ENCODE measurements at regions not wholly inside any gene's neighbourhood (a gene's known extent, or its start where the extent isn't known, plus 50 kb on each side); places are given as distances from the start of the nearest gene placed in this dataset.

DNA sequence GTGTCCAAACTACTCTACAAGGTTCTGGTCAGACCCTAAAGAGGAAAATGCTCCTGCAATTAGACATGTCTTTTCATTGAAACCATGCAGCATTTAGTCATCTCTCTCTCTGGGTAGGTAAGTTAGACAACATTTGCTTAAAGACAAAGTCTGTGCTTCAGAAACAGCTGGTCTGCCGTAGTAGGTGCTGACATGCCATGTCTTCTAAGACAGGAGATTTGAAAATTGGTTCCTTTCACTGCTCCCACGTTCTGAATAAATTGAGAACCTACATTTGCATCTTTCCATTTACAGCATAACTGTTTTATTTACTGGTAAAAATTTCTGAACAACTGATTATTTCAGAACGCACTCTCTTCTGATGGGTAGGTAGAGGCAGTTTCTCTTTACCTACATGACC is 494.0 kb downstream of the EFNB2 start:
- peak; percentile 55 for DNase-seq (ENCODE audit: low spot score)

DNA sequence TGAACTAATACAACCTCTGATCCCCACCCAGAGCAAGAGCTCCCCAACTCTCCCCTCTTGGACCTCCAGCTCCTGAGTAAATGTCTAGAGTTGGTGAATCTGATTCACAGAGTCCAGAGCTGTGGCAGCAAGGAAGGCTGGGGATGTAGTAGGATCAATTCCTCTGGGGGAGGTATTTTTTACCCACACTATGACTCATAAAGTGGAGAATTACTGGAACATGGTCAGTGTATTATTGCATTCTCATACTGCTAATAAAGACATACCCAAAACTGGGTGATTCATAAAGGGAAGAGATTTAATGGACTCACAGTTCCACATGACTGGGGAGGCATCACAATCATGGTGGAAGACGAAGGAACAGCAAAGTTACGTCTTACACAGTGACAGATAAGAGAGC is 496.7 kb downstream of the EFNB2 start:
- no peak for DNase-seq (ENCODE audit: low spot score)

DNA sequence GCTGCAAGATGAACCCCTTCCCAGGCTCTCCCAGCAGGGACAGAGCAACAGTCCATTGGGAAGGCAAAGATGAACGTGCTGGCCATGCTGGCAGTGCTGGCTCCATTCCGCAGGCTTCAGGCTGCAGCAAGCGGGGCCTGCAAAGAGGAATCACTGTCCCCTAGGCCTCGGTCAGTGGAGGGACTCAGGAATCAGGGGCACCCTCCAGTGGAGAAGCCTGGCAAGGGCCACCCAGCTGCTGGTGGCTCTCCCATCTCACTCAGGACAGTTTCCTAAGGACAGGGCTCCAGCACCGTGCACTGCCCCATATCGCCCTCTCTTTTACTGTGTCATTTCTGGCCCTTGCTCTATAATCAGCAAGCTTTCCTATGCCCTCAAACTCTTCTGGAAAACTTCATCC is 498.6 kb downstream of the EFNB2 start:
- no peak for DNase-seq (ENCODE audit: low spot score)

DNA sequence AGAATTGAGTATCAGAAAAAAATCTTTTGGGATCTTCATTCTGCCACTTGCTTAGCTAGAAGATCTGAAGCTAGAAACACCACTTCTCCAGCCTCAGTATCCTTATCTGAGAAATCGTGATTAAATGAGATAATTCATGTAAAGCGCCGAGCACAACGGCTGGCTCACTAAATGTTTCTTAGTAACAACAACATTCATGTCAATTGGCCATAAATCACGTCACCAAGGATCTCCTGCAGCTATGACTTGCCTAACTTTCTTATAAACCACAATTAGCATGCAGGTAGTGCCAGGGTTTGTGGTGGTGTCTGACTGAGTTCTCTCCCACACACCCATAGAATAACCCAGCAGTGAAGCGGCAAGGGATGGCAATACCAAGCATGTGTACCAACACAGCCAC is 501.3 kb downstream of the EFNB2 start:
- no peak for DNase-seq (ENCODE audit: low spot score)

DNA sequence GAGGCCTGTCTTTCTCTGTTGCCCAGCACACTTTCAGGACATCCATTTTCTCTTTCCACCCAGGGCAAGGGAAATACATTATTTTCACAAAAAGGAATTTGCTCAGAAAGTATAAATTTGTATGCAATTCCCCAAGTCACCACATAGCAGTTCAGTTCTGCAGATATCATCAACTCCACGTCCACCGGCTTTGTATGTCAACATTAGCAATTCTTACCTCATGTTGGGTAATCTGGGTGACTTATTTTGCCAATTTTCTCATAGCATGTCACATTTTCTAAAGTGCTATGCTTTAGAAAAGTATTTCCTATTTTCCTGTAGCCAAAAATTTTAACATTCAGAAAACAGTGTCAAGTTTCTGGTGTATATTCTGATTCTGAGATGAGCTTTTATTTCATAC is 501.8 kb downstream of the EFNB2 start:
- no peak for DNase-seq (ENCODE audit: low spot score)

DNA sequence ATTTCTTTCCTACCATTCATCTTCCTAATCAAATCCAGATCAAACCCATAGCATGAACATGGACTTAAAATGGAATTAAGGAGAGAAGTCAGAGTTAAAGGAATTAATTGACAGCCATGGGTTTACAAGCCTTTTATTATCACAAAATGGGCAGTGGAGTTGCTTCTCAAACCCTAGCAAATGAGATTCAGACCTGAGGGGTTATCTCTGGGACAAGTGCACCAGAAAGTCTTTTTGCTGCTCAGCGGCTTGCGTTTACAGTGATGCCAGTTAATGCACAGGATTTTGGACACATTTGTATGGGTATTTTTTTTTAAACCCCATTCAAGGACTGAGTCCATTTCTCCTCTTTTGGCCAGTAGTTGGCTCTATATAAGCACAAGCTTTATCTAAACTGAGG is 503.0 kb downstream of the EFNB2 start:
- no peak for DNase-seq (ENCODE audit: low spot score)

DNA sequence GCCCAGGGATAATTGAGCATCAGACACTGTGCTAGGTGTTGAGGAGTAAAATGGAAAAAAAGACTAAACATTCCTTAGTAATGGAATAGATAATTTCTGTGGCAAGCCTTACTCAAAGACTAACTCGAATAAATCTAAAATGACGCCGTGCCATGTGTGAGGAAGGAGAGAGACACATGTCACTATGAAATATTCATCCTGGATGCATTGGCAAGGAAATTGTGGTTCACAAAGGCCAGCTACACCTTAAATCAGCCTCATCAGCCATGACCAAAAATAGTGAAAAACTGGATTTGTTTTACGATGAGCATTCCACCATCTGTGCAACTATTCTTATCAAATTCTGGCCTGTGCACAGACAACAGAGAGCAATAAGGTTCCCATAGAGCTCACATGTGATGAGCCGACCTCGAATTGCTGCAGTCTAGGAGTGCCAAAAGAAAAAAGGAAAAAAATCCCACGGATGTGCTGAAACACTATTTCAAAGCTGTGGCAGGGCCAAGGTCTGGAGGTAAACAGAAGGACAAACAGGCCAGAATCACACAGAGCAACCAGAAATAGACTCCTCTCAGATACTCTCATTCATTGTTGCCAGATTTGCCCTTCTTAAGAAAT is 505.7 kb downstream of the EFNB2 start:
- no peak for DNase-seq (ENCODE audit: low spot score)

DNA sequence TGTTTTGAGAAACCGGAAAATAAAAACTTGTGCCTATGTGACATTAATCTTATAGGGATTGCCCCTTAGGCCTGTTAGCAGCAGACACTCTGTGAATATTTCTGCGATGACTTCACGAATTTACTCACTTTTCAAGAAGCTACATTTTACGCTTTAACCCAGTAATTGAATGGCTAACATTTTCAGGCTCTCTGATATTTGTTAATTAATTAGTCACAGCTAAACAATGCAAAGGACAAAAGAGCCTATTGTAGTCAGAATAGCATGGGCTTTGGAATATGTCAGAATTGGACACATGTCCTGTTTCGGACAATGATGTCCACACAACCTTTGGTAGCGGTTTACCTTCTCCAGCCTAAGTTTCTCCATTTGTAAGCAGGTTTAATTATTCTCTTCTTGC is 506.6 kb downstream of the EFNB2 start:
- no peak for DNase-seq (ENCODE audit: low spot score)

DNA sequence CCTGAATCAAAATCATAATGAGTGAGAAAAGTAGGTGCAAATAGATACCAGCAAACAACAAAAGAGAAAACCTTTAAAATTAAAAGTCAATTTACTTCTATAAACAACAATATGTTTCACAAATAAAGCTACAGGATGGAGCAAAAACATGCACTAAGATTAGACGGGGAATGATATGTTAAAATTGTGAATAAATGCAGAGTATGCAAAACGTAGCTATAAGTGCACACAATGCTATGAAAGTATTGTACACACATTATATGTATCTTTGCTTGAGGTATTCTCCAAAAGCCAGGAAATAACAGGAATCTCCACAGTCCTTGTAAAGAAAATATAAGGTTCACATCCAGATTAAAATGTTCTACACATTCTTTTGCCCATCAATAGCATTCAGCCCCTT is 523.9 kb downstream of the EFNB2 start:
- no peak for DNase-seq (ENCODE audit: low spot score)

DNA sequence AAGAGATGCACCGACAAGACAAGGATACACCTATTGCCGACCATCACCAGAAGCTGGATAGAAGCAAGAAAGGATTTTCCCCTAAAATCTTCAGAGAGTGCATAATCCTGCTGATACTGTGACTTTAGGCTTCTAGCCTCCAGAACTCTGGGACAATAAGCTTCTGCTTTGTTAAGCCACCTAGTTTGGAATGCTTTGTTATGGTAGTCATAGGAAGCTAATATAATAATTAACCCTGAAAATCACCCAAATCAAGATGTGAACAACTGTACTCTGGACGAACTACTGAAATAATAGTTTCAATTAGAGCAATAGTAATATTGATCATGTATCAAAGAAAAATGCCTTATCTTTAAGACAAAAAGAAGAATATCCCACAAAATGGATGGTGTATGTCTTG is 524.6 kb downstream of the EFNB2 start:
- no peak for DNase-seq (ENCODE audit: low spot score)

DNA sequence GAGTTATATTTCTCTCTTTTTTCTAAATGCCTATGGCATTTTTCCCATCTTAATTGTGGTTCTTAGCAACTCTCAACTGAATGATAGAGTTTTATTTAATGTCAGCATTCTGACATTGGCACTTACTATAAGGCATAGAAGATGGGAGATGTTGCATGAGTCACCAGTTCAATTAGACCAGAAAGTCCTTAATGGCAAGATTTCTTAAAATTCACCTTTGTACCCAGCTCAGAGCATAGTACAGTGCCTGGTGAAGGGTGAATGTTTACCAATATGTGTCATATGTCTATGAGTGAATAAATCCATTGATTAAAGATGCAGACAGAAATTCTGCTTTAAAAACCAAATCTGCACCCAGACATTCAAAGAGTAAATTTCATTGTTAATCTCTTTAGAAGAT is 526.9 kb downstream of the EFNB2 start:
- DNase-seq (ENCODE audit: low spot score), result no peak

DNA sequence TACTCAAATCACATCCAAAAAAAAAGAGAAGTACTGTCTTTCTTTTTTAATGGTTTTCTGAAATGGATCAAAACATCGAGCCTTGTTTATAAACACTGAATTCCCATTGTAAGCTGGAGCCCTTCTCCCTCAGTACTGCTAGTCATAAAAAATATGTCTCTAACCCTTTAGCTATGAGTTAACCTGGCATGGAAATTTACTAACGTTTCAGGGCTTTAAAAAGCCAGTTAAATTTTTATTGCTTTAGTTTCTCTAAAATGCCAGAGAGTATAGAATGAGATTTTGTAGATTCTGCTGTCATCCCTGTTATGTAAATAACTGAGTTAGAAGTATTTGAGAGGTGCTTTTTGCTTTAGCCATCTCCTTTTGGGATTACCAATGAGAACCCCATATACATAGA is 528.3 kb downstream of the EFNB2 start:
- no peak for DNase-seq (ENCODE audit: low spot score)

DNA sequence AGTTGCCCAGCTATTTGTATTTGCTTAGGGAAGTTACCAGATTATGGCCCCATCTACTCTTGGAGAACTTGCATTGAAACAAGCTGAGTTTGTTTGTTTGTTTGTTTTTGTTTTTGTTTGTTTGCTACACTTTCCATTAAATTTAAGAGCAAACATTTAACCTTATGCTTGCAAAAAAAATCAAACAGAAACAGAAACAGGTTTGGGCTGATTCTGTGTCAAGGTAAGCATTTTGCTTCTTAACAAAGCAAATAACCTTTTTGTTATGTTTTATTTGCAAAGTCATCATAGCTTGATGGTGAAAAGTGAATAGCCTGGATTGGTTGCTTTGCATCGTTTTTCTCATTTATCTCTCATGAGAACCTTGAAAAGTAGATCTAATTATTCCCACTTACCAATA is 531.8 kb downstream of the EFNB2 start:
- DNase-seq (ENCODE audit: low spot score), result no peak

DNA sequence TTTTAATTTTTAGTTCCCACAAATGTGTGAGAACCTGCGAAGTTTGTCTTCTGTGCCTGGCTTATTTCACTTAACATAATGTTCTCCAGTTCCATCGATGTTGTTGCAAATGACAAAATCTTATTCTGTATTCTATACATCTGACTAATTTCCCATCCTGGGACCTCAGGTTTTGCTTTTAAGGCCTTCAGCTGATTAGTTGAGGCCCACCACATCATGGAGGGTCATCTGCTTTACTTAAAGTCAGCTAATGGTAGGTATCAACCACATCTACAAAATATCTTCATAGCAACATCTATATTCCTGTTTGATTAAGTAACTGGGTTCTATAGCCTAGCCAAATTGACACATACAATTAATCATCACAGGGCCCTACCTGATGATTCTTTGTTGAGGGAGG is 534.0 kb downstream of the EFNB2 start:
- DNase-seq (ENCODE audit: low spot score), result no peak

DNA sequence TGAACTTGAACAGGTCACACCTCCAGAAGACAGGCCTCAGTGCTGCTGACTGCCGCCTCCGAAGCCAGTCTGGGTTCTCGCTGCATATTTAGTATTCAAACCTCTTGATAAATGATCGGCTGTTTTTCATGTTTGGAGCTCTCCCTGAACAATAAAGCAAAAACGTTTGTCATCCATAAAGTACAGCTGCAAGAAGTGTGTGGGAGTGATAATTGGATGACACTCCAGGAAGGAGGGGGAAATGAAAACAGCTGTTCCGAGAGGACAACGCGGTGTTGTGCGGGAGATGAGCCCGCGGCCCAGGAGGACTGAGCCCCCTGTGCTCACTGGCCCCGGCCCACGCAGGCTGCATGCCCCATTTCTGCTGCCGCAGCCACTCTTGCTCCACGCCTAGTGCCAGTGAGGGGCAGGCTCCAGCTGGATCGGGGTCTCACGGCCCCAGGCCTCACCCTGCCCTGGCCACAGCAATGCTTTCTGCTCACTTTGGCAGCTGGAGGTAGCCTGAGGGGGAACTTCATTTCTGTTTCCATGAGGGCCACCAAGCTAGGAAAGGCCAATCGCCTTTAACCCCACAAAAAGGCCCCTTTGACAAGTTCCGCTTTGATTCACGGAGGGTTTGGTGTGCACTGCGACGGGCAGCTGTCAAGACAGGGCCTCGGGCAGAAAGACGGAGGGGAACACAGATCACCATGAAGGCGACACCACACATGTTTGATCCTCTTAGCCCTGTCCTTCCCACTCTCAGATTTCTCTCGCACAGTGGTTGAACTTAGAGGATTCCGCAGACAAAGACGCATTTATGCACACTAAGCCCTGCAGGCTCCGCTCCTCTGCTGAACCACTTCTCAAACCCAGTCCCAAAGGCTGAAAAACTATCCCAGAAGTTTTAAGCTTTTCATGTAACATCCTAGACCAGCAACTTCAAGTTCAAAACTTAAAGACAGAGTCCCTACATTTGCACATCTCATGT is 537.6 kb downstream of the EFNB2 start:
- DNase-seq (ENCODE audit: low spot score), result no peak

DNA sequence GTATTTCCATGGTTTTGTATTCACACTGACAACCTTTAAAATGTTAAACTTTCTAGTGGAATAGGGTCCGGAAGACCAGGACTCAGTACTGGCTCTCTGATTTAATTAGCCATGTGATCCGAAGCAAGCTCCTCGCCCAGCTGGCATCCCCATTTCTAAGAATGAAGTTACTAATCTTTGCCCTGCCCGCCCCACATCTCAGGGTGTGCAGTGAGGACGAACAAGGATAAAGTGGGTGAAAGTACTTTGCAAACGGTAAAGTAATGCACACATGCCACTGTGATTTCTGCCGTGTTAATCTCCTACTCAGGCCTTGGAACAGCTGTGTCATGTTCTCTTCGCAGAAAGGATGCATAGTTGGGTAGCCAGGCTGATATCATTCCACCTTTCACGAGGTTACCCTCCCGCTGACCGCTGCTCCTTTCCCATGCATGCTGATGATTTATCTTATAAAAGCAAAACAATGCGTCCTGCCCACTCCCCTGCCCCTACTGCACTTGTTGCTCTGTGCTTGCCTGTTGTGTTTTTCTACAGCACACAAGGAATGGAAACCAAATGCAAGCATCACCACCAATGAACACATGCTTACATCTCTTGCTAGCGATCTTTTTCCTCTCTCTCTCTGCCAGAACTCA is 539.0 kb downstream of the EFNB2 start:
- DNase-seq (ENCODE audit: low spot score), result no peak

DNA sequence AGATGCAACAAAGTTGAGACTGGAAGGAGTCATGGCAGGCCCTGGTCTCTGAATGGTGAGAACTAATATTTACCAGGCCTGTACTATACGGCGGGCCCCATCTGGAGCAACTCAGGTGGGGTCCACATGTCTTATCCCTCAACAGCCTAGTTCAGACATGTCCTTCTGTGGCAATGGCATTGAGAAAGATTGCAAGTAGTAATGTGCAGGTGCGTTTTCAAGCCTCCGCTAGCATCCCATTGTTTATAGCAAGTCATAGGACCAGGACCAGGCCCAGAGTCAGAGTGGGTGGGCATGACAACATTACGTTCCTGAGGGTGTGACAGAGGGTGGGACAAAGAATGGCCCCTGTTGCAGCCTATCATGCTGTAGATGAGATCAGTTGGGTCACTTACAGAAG is 541.1 kb downstream of the EFNB2 start:
- no peak for DNase-seq (ENCODE audit: low spot score)

DNA sequence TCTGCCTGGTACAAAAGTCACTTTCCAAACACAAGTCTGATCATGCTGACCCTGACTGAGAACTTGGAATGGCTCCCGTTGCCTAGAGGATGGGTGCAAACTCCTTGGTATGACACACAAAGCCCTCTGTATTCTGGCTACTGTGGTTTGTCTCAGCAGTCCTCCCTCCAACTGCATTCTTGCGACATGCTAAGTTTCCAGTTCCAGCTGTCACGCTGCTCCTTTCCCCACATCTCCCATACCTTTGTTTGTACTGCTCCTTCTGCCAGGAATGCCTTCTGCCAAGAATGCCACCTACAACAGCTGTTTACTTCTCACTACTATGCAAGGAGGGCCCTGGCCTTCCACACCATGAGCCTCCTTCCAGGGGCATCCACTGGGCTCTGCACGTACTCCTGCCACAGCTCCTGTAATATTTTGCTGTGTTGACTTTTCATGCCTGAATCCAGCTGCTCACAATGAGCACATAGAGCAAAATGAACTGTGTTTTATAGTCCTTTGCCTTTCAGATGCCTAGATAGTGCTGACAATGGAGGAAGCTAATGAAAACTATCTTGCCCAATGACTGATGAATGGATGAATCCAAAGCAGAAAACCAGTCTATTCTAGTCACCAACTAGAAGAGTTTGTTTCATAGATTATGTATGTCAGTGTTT is 543.7 kb downstream of the EFNB2 start:
- peak; percentile 5 for DNase-seq (ENCODE audit: low spot score)

DNA sequence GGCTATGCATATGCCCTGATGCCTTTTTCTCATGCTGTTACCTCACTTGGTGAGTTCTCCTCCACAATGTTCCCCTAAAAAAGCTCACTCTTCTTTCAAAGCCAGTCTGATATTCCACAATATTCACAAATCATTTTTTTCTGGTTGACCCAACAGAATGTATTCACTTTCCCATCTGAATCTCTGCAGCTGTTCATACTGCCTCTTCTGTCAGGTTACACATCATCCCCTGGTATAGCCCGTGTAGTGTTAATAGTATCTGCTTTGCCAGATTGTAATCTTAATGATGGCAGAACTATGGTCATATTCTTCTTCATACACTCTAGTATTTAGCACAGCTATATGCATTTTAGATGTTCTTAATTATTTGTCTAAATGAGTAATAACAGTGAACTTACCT is 544.3 kb downstream of the EFNB2 start:
- no peak for DNase-seq (ENCODE audit: low spot score)

DNA sequence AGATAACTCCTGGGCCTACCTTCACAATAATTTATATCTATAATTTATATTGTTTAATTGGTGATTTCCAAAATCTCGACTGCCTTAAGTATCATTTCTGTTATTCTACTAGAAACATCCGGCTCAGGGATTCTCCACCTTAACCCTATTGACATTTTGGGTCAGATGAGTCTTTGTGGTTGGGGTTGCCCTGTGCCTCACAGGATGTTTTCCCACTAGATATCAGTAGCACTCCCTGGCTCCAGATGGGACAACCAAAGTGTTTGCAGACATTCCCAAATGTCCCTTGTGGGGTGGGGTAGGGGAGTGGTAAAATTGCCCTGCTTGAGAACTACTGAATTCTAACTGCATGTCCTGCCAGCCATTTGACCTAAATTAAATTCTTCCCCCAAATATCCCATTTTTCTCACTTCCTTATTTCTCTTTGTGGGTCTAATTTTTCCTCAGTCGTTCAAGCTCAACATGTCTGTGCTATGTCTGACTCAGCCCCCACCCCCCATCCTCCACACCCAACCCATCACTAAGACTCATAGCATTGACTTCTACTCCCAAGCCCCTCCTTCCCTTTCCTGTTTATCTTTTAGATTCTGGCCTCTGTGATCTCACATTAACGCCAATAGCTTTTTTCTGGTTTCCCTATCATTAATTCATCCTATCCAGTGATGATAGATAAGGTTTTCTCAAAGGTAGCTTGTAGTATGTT is 545.1 kb downstream of the EFNB2 start:
- DNase-seq (ENCODE audit: low spot score), result no peak

DNA sequence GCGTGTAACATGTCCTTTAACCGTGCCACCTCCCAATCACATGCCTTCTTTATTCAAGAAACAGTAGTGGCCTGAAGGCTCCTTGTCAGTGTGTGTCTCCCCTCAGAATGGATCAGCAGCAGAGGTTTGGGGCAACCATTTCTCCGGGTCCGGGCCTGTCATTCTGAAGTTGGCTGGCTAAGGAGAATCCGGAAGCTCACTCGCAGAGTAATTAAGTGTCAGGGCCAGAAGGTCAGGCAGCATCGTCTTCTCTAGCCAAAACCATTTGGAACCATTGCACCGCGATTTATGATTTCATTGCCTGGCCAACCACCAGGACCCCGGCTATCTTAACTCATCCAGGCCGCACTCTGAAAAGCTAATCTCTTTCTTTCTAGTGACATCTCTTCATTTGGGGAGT is 550.8 kb downstream of the EFNB2 start:
- no peak for DNase-seq (ENCODE audit: low spot score)

DNA sequence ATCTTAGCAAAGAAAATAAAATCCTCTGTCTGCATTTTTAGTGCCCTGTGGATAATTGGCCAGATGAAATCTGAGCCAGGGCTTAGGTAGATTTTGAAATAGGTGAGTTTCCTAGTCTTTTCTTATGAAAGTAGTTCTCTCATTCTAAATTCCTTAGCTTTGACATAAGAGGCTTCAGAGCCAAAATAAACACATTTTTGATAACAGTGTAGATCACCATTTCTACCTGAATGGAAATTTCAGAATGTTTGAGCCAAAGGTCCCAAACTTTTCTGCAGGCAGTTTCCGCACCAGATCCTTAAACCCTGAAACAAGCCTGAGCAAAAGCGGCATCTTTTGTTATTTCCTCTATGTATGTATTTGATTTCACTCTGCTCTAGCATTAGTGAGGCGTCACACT is 551.2 kb downstream of the EFNB2 start:
- DNase-seq (ENCODE audit: low spot score), result no peak
